HG03558 (cell line): ENCODE measurements at regions not wholly inside any gene's neighbourhood (a gene's known extent, or its start where the extent isn't known, plus 50 kb on each side); places are given as distances from the start of the nearest gene placed in this dataset.
"Not testable (repeated sequence)": the region's sequence is repeated elsewhere in the genome, so short reads cannot be mapped to it uniquely, and the experiment has no call there.

Experiments used
- ATAC-seq: cut with Tn5 transposase; IDR thresholded peaks from one replicate; pipeline ENCODE4 v1.9.1; 2021; ENCODE audit warnings: moderate number of reproducible peaks; ENCODE audit not compliant: unreplicated experiment; ENCODE audit errors: extremely low read depth

DNA sequence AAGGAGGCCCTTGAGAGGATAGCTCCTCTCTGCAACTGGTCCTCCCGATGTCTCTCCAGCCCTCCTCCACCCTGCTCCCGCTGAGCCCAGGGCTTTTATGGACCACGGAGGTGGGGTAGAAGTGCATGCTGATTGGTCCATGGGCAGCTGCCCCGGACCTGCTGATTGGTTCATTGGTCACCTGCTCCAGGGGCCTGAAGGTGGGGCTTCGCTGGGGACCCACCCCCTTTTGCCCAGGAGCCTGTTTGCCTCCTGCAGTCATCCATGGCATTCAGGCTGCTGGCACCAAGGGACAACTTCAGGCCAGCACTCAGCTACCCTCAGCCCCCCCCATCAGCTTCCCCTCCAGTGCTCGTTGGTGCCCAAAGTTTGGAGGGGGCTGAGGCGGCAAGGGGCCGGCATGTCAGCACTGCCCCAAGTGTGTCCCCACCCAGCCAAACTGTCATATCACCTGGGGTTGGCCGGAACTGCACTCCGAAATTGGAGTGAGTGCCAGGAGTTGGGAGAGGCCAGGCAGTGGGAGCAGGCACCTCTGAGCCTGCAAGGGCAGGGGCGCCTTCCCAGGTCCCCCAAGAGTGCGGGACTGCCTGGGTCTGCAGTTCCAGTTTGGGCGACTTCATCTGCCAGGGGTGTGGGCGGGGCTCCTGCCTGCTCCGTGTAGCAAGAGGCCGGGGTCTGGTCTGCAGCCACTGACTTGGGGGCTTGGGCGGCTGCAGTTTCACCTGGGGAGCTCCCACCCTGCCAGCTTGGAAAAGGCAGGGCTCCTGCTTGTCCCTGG is 288.9 kb downstream of the RDH14 start:
- no peak for ATAC-seq

DNA sequence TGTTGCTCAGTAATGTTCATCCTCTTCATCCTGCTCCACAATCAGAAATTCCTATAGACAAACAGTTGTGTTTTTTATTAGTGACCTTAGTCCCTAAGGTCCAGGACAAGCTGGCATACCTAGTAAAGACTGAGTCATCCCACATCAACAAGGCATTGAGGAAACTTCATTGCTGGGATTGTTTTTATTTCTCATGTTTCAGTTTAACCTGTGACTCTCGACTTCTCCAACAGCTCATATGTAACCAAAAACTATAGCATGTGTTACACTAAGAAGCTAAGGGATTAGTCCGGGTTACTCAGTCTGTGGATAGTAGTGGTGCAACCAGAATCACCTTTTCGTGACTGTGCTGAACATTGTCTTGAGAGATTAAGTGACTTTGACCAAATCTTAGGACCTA is 292.1 kb downstream of the RDH14 start:
- no peak for ATAC-seq

DNA sequence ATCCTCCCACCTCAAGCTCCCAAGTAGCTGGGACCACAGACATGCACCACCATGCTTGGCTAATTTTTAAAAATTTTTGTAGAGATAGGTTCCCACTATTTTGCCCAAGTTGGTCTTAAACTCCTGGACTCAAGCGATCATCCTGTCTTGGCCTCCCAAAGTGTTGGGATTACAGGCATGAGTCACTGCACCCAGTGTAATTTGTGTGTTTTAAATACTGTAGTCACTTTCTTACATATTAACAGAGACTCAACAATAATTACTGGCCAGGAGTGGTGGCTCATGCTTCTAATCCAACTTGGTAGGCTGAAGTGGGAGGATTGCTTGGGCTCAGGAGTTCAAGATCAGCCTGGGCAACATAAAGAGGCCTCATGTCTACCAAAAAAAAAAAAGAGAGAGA is 293.0 kb downstream of the RDH14 start:
- no peak for ATAC-seq

DNA sequence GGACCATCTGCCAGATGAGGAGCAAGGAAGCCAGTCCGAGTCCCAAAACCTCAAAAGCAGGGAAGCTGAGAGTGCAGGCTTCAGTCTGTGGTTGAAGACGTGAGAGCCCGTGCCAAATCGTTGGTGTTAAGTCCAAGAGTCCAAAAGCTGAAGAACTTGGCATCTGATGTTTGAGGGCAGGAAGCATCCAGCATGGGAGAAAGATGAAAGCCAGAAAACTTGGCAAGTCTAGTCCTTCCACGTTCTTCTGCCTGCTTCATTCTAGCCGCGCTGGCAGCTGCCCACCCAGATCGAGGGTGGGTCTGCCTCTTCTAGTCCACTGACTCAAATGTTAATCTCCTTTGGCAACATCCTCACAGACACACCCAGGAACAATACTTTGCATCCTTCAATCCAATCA is 293.8 kb downstream of the RDH14 start:
- not testable (repeated sequence) for ATAC-seq

DNA sequence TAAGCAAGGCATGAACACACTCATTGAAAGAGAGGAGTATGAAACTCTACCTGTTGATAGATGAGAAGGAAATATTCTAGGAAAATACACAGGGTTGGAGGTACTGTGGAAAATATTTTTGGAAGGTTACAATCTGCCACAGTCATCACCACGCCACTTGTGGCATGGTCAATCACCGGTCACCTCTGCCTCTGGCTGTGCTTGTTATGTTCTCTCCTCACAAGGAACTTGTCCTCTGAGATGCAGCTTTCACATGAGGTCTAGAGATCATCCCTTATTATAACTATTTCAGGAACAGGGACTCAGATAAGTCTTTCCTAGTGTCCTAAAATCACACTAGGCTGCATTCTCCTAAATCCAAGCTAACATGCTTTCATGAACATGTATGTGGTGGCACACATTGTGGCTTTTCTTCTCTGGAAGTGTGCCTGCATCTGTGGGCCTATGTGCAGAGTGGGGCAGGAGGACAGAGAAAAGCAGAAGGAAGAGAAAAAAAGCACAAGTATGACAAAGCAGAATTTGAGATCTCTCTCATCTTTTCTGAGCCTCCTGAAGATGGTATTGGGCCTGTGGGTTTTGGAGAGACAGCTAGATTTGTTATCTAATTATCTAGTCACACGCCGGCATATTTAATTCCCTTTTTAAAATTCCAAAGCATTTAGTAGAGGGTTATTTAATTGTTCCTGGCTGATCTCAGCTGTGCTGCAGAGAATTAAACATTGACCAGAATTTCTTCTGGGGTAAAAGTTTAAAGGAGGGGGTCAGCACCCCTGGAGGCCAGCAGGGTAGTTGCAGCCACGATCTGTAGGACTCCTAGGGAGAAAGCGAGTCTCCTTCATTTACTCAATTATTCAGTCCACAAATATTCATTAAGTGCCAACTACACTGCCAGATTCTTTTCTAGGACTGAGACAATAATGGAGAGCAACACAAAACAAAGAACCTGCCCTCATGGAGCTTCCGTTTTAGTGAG is 294.6 kb downstream of the RDH14 start:
- no peak for ATAC-seq

DNA sequence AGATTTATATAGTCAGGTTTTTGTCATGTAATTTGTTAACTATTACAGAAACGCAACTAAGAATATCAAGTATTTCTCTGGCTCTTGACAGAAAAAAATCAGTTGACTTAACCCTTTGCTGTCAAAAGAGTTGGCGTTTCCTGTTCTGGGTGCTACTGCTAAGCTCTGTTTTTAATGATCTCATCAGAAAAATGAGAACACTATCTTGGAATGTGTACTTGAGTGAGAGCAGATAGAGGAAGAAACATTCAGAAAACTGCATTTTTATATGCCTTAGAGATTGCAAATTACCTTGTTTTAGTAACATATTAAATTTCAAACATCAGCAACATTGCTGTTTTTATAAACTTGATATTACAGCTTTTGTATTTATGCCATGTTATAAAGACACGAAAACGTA is 297.9 kb downstream of the RDH14 start:
- ATAC-seq, result no peak

DNA sequence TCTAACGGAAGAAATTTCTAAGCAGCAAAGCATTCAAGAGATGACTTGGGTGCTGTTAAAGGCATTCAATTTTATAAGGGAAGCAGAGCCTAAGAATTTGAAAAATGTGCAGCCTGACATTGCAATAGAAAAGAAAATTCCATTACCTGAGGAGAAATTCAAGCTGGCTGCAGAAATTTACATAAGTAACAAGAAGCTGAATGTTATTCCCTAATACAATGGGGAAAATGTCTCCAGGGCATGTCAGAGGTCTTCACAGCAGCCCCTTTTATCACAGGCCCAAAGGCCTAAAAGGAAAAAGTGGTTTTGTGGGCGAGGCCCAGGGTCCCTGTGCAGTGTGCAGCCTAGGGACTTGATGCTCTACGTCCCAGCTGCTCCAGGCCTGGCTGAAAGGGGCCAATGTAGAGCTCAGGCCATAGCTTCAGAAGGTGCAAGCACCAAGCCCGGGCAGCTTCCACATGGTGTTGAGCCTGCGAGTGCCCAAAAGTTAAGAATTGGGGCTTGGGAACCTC is 306.7 kb downstream of the RDH14 start:
- no peak for ATAC-seq

DNA sequence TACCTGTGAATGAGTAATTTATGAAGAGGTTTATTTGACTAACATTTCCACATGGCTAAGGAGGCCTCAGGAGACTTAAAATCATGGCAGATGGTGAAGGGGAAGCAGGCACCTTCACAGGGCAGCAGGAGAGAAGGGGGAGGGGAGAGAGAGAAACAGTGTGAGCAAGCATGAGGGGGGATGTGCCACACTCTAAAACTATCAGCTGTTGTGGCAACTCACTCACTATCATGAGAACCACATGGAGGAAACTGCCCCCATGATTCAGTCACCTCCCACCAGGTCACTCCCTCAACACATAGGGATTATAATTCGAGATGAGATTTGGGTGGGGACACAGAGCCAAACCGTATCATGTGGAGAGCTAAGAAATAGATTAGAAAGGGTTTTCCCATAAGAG is 309.0 kb downstream of the RDH14 start:
- ATAC-seq, result no peak

DNA sequence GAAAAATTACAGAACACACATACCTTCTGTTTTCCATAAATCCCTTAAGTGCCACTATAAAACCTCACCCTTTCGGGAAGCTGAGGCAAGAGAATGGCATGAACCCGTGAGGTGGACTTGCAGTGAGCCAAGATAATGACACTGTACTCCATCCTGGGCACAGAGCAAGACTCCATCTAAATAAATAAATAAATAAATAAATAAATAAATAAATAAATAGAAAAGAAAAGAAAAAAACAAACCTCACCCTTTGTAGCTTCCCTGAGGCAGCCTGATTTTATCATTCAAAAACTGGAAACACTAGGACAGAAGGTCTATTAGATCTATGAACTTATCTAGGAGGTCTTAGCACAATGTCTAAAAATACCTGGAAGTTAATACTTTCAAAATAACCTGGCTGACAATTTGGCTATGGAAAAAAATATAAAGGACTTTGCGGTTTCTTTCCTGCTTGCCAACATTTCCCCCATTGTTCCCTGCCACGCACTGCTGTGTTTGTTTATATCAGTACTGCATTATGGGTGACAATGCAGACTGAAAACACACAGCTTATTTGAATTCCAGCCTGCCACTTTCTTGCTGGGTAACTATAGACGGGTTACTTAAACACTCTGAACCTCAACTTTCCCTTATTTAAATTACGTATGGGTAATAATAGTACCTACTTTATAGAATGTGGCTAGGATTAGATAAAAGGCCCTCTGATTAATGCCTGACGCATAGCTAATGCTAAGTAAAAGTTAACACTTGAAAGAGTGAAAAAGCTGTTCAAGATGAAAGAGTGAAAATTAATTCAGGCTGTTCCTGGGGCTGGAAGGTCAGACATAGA is 313.0 kb downstream of the RDH14 start:
- ATAC-seq, result no peak

DNA sequence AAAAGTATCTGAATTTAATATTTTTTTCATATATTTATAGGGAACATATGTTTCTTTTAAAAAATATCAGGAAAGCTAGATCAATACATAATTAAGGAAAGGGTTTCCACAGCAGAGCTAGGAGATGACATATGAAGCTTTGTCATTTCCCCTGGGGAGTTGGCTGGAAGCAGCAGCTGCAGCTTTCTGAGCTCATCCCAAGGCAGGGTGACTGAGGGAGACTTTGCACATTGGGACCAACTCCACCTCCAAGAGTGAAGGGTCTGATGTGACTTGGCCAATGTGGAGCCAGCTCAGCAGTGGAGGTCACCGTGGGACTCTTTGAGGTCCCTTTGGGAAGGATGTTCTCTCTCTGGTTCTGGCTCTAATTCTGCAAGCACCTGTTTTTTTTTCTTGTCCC is 315.1 kb downstream of the RDH14 start:
- no peak for ATAC-seq

DNA sequence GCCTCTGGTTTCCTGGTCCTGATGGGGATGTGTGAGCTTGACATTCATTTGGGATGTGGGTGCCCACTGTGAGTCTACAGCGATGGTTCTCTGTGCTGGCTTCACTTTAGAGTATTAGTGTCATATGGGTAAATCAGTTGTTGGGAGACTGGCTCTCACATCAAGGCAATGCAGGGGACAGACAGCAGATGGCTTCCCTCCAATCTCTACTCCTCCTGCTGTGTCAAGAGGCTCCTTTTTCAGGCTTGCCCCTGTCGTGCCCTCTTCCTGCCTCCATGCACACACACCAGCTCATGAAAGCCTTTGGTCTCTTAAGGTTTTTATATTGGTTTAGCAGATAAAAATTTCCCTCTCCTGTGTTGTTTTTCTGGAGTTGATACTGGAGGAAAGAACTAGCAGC is 315.6 kb downstream of the RDH14 start:
- ATAC-seq, result no peak

DNA sequence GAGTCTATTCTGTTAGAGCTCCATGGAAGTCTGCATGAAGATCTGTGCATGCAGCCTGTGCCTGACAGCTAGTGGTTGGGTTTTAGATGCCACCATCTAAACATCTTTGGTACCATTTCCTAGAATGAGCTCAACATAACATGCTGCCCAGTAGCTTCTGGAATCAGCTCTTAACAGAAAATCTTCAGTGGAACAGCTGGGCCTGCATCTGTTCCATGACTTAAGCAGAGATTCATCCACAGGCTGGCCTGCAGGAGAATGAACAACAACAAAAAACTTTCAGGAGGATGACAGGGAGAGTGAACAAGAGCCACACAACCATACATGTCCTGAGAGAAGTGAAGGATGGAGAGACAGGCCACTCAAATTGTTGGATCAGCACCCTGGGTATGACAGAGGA is 316.6 kb downstream of the RDH14 start:
- no peak for ATAC-seq

DNA sequence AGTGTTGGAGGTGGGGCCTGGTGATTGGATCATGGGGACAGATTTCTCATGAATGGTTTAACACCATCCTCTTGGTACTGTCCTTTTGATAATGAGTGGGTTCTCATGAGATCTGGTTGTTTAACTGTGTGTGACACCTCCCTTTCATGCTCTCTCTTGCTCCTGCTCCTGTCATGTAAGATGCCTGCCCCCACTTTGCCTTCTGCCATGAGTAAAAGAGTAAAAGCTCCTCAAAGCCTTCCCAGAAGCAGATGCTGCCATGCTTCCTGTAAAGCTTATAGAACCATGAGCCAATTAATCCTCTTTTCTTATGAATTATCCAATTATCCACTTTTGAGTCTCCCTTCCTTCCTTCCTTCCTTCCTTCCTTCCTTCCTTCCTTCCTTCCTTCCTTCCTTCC is 317.7 kb downstream of the RDH14 start:
- no peak for ATAC-seq

DNA sequence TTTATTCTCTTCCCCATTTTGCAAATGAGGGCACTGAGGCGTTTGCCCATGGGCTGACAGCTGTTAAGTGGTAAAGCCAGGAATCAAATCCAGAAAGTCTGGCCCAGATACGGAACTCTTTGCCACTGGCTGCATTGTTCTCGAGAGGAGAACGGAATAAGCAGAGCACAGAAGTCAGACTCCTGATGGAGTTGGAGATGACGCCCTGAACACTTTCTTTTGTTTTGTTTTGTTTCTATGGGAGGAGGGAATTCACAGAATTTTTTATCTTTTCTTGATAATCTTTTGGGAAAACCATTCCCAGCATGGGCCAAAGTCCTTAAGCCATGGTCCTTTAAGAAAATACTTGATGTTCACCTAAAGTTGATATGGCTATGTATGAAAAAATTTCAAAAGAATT is 322.2 kb downstream of the RDH14 start:
- ATAC-seq, result no peak

DNA sequence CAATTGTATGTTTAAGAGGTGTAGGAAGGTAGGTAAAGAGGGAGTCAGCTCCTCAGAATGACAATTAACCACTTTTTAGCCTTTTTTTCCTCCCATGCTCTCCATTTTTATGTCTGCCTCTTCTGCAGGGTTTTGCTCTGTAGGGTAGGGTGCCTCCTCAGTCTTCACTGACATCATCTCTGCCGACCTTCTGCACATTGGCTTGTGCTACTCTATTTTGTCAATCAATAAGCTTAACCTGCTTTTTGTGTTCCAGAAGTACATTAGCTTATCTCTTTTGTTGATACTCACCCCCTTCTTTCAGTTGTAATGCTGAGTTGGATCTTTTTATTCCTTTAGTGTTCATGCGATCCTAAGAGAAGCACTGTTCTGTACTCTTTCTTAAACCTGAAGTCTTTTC is 323.2 kb downstream of the RDH14 start:
- ATAC-seq, result no peak

DNA sequence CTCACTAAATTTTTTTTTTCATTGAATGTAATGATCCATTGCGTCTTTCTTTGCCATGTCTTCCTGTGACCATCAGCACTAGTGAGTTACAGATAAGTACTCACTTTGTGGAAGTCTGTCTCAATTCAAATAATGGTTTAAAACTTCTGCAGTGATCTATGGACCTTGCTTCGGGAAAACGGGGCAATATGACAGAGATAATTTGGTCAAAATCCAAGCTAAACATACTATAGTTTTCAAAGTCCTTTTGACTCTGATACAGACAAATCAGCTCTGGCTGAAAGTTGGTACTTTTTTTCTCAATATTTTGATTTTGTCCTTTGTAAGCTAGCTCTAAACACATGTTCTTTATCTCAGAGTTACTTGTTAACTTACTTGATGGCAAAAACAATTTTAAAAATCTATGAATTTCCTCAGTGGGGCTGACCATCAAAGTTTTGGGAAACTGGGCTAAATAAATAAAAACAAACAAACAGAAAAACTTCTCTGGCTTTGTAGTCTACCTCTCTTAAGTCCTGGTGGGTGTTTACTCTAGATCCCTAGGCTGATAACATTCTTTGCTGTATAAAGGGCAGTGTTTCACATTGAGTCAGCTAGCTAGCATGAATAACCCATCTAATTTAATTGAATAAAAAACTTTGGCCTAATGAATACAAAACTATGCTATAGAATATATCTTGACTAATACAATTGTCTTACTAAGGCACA is 327.6 kb downstream of the RDH14 start:
- ATAC-seq, result no peak

DNA sequence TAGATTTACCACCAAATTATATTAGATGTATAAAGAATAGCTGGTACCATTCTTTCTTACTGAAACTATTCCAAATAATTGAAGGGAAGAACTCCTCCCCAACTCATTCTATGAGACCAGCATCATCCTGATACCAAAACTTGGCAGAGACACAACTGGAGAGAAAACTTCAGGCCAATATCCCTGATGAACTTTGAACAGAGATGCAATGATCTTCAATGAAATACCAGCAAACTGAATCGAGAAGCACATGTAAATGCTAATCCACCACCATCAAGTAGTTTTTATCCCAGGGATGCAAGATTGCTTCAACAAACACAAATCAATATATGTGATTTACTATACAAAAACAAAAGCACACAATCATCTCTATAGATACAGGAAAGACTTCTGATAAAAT is 329.8 kb downstream of the RDH14 start:
- ATAC-seq, result no peak

DNA sequence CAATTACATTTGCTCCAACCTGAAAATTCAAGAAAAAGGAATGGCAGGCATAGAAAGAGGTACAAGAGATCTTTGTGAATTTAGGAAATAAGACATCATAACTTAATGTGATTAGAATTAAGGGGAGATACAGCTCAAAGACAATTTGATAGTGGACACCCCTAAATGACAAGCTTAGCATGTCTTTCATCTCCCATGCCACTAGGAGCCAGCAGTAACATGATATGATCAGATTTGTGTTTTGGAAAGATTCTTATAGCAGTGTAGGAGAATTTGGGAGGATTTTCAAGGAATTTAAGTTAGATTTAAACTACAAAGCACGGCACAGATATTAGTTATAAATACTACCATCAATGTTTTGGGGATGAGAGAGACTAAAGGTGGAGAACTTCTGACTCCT is 340.8 kb downstream of the RDH14 start:
- ATAC-seq, result no peak

DNA sequence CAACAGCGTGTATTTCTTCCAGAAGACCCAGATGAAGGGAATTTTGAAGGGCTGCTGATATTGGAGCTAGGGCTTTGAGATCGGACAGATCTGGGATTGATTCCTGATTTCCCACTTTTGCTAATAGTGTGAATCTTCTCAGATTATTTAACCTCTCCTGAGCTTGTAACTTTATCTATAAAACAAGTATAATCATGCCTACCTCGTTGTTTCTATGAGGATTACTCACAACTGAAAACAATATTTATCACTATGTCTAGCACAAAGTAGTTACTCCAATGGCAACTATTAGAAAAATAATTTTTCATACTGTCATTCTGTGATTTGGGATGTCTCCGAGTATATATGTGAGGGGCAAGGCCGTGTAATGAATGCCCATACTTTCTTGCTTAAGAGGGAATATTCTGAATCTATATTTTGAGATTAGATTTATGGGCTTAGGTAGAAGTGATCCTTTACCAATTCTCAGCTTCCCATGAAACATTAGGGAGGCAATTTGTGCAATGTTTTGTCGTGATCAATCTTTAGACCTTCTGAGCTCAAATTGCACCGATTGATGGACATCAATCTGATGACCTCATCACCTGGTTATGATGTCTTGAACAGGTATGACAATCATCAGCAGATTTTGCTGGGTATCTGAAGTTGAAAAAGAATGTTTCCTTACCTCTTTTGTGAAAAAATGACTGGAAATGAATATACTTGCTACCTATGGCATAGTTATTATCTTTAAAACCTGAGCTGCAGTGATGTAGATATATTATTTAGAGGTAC is 339.9 kb downstream of the KCNS3 start:
- no peak for ATAC-seq
